Calu3 (cell line): ENCODE measurements at regions not wholly inside any gene's neighbourhood (a gene's known extent, or its start where the extent isn't known, plus 50 kb on each side); places are given as distances from the start of the nearest gene placed in this dataset.

Experiments
- BruUV-seq: library from RNA; stranded (reverse); fragments of 400-500 nt; replicated peaks from 2 replicates; lab custom pipeline; 2021; lab: Mats Ljungman, UMichigan
- CTCF ChIA-PET: fragments of 300-600 bp; sonication (Branson Sonifier 250); formaldehyde crosslinking; loops from one replicate; lab custom pipeline; 2022; ENCODE audit warnings: antibody characterized with exemption; lab: Charles Lee
- DNase-seq: peaks from one replicate; pipeline ENCODE4 v3.0.0; 2022
- H3K27ac Mint-ChIP-seq: one replicate; pipeline ENCODE4 v1.8.0; 2022; ENCODE audit warnings: mixed read lengths; ENCODE audit not compliant: unreplicated experiment
- H3K27me3 Mint-ChIP-seq: one replicate; pipeline ENCODE4 v1.8.0; 2022; ENCODE audit warnings: mixed read lengths; ENCODE audit not compliant: unreplicated experiment
- H3K36me3 Mint-ChIP-seq: one replicate; pipeline ENCODE4 v1.8.0; 2022; ENCODE audit warnings: mild to moderate bottlenecking, moderate library complexity, mixed read lengths; ENCODE audit not compliant: insufficient read depth, unreplicated experiment
- H3K4me1 Mint-ChIP-seq: one replicate; pipeline ENCODE4 v1.8.0; 2022; ENCODE audit warnings: mild to moderate bottlenecking, low read depth, mixed read lengths; ENCODE audit not compliant: unreplicated experiment
- H3K4me3 Mint-ChIP-seq: one replicate; pipeline ENCODE4 v1.8.0; 2022; ENCODE audit warnings: mild to moderate bottlenecking, low read depth, moderate library complexity, mixed read lengths; ENCODE audit not compliant: unreplicated experiment
- H3K9me3 Mint-ChIP-seq: one replicate; pipeline ENCODE4 v1.8.0; 2022; ENCODE audit warnings: low read depth, mixed read lengths; ENCODE audit not compliant: unreplicated experiment
- intact Hi-C: fragments of 100-400 bp; cut with micrococcal nuclease; formaldehyde crosslinking; loops from one replicate; pipeline ENCODE4 v1.10.0; 2022; ENCODE audit not compliant: unreplicated experiment
- TF ChIP-seq, protein P1 (sequence below): fragments of 200-600 bp; IDR thresholded peaks from one replicate; pipeline ENCODE4 v1.8.0; 2022; ENCODE audit warnings: antibody characterized with exemption; ENCODE audit not compliant: unreplicated experiment

DNA sequence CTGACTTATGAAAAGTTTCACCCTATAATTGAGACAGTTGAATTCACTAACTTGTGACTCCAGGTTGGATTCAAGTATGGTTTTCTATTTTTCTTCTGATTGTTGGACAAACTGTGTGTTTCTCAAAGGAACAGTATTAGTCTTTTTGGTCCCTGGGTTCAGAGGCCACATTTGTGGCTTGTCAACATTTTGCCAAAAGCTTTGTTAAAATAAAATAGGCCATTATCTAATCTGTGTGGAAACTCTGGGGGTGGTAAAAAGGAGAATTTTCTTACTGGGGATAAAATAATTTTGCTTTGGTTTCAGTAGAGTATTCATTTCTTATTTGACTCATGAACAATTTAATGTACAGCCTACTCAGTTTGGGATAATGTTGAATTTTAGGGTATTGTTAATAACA lies 166.3 kb downstream of the TMEM167A start:
- Mint-ChIP-seq H3K4me1 (no peaks in the 10 kb centered on the region), H3K4me3 (no peak overlapping the region), H3K9me3 (peaks cover 9% of the 10 kb centered on the region), H3K27me3 (no peaks in the 10 kb centered on the region), H3K36me3 (no peaks in the 10 kb centered on the region), H3K27ac (no peak overlapping the region)
- DNase-seq = no peak
- TF ChIP-seq, protein P1, sequence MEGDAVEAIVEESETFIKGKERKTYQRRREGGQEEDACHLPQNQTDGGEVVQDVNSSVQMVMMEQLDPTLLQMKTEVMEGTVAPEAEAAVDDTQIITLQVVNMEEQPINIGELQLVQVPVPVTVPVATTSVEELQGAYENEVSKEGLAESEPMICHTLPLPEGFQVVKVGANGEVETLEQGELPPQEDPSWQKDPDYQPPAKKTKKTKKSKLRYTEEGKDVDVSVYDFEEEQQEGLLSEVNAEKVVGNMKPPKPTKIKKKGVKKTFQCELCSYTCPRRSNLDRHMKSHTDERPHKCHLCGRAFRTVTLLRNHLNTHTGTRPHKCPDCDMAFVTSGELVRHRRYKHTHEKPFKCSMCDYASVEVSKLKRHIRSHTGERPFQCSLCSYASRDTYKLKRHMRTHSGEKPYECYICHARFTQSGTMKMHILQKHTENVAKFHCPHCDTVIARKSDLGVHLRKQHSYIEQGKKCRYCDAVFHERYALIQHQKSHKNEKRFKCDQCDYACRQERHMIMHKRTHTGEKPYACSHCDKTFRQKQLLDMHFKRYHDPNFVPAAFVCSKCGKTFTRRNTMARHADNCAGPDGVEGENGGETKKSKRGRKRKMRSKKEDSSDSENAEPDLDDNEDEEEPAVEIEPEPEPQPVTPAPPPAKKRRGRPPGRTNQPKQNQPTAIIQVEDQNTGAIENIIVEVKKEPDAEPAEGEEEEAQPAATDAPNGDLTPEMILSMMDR = no peak
- intact Hi-C loops = no loop called here
- CTCF ChIA-PET = no interaction called here
- BruUV-seq = no TSS peak

DNA sequence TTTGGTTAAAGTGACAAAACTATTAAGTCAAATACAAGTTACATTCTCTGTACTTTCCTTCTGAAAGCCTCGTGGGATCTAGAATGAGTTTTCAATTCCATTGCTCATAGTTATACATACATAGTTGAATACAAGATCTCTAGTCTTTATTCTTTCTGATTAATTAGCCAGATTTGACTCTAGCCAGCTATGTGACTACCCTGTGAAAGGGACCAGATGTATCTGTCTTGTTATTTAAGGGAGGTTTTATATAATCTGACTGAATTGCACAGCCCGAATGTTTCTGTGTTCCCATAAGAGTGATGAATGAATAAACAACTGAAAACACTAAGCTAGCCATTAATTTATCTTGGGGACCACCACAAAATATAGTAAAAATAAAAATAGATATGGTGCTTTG lies 166.7 kb downstream of the TMEM167A start:
- H3K4me3 Mint-ChIP-seq = no peak overlapping the region
- TF ChIP-seq, protein P1 = no peak
- no peaks in the 10 kb centered on the region for H3K27me3 Mint-ChIP-seq
- CTCF ChIA-PET = no interaction called here
- BruUV-seq = no TSS peak
- H3K27ac Mint-ChIP-seq = no peak overlapping the region
- DNase-seq = no peak
- H3K4me1 Mint-ChIP-seq = no peaks in the 10 kb centered on the region
- peaks cover 7% of the 10 kb centered on the region for H3K9me3 Mint-ChIP-seq
- intact Hi-C loops = no loop called here
- H3K36me3 Mint-ChIP-seq = no peaks in the 10 kb centered on the region

DNA sequence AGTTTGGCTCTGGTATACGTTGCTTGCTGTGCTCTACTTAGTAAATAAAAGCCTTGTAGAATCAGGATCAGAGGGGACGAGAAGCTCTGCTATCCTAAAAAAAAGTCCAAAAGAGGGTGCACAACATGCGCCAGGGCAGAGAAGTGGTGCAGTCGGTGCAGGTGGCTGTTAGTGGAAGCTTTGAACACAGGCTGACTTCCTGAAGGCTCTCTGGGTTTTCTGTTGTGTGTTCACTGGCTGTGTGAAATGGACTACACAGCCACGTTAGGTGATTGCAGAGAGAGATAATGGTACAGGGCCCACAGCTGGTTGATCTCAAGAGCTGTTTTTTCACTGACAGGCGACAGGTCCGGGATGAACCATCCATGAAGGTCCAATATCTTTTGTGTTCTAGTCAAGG lies 167.4 kb downstream of the TMEM167A start:
- intact Hi-C loops = no loop called here
- Mint-ChIP-seq H3K4me3 (no peak overlapping the region), H3K9me3 (peaks cover 2% of the 10 kb centered on the region), H3K4me1 (no peaks in the 10 kb centered on the region), H3K27me3 (no peaks in the 10 kb centered on the region), H3K27ac (no peak overlapping the region), H3K36me3 (no peaks in the 10 kb centered on the region)
- no TSS peak for BruUV-seq
- CTCF ChIA-PET = interaction anchor here (0.6 kb wide), 1 partner anchor 633 kb away, joined by 7 read pairs; no protein-coding TSS in a partner anchor
- no peak for DNase-seq
- TF ChIP-seq, protein P1 = no peak

DNA sequence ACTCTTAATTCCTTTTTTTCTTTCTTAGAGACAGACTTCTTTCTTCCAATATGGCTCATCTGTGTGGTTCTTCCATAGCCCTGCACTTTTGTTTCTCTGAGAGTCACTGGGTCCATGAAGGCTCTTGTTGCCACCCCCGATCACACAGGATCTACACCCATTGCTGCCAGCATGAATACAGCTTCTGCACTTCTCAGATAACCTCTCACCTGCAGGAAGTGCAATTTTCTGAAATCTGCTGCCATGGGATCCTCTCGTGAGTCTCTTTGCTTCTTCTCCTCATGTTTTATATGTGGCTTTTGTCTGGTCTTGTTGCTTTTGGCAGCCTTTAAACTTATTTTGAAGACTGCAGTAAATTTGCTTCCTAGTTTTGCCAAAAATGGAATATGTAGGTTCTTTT lies 171.2 kb downstream of the TMEM167A start:
- Mint-ChIP-seq H3K27me3 (no peaks in the 10 kb centered on the region), H3K36me3 (no peaks in the 10 kb centered on the region), H3K4me1 (no peaks in the 10 kb centered on the region), H3K4me3 (no peak overlapping the region), H3K9me3 (peaks cover 10% of the 10 kb centered on the region), H3K27ac (no peak overlapping the region)
- BruUV-seq = no TSS peak
- CTCF ChIA-PET = no interaction called here
- intact Hi-C loops = no loop called here
- DNase-seq = no peak
- TF ChIP-seq, protein P1 = no peak
